ENCODE measurements at regions not wholly inside any gene's neighbourhood (a gene's known extent, or its start where the extent isn't known, plus 50 kb on each side); places are given as distances from the start of the nearest gene placed in this dataset.

DNA sequence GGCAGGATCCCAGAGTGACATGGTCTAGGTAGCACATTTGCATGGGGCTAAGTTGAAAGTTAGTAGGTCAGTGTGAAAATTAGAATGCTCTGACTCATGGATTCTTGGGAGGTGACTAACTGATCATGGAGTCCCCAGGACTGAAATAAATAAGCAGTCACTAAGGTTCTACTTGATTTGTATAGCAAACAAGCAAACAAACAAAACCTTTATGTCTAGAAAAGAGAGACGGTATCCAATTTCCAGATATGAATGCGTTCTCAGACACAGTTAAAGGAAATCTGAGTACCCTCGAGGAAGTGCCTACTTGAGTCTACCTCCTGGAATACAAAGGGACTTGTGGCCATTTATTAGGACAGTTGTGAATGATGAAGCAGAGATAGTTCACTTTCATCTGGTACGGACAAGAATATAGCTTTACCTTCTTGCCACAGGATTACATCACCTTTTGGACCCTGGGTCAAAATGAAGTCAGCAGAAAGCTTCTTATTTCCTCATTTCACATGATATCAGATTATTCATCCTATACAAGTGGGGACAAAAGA is 54.3 kb upstream of the AGPS start:
- peak overlapping the region; percentile 27 for H3K9ac ChIP-seq (ENCODE audit: low read length)
- intact Hi-C loops (cut with micrococcal nuclease), result loop anchor here (10.0 kb wide), 1 partner anchor 683 kb away; no protein-coding TSS in a partner anchor
- CTCF ChIA-PET, result interaction anchor here (1.4 to 3.3 kb wide), 3 partner anchors 77 to 173 kb away, joined by 4 to 27 read pairs (median 6); no protein-coding TSS in a partner anchor
- no peaks in the 10 kb centered on the region for H3K79me2 ChIP-seq (ENCODE audit: insufficient read depth, low read length)
- H2AFZ ChIP-seq (ENCODE audit: low read depth, low read length, poor library complexity, severe bottlenecking), result peak overlapping the region; percentile 34
- H3K27ac ChIP-seq (ENCODE audit: low read depth, low read length), result peak overlapping the region; percentile 46; the same call in 1 of the 2 replicates
- ATAC-seq (peak; percentile 92), DNase-seq (ENCODE audit: low read depth, low spot score) (peak; percentile 85)
- H3K36me3 ChIP-seq (ENCODE audit: control insufficient read depth in 1 of 2, insufficient read depth in 2 of 2, low read length in 2 of 2), result no peaks in the 10 kb centered on the region
- BruUV-seq (replicated peaks), result no TSS peak
- H4K20me1 ChIP-seq (ENCODE audit: insufficient read depth), result no peaks in the 10 kb centered on the region
- H3K27me3 ChIP-seq (ENCODE audit: insufficient read depth, low read length), result no peaks in the 10 kb centered on the region
- H3K9me3 ChIP-seq (ENCODE audit: control insufficient read depth in 1 of 2, insufficient read depth in 1 of 2, low read depth in 1 of 2, low read length in 2 of 2), result no peaks in the 10 kb centered on the region
- POLR2A ChIA-PET, result interaction anchor here (1.0 to 1.2 kb wide), 2 partner anchors 74 to 174 kb away, joined by 3 to 4 read pairs; partner anchors contain the start of gene NFE2L2
- H3K4me2 ChIP-seq (ENCODE audit: low read length), result peak overlapping the region; percentile 53
- peak overlapping the region in 1 of 2 experiments; percentile 7; a peak in 1 of 4 replicates for H3K4me3 ChIP-seq (replicated peaks in 1 of 2; ENCODE audit: low read depth in 1 of 2, low read length in 2 of 2)
- RAD21 ChIA-PET (ENCODE audit: low non-redundant PET in 1 of 2, low total read pairs in 2 of 2, uncharacterized antibody in 2 of 2, unreplicated experiment in 2 of 2), result no interaction called here
- no peaks in the 10 kb centered on the region for H3K9me2 ChIP-seq (ENCODE audit: insufficient read depth)
- H3K4me1 ChIP-seq (ENCODE audit: control insufficient read depth in 1 of 2, insufficient read depth in 2 of 2, low read length in 2 of 2), result peaks cover 13 to 21% of the 10 kb centered on the region in 2 experiments
- TF ChIP-seq, protein P1, sequence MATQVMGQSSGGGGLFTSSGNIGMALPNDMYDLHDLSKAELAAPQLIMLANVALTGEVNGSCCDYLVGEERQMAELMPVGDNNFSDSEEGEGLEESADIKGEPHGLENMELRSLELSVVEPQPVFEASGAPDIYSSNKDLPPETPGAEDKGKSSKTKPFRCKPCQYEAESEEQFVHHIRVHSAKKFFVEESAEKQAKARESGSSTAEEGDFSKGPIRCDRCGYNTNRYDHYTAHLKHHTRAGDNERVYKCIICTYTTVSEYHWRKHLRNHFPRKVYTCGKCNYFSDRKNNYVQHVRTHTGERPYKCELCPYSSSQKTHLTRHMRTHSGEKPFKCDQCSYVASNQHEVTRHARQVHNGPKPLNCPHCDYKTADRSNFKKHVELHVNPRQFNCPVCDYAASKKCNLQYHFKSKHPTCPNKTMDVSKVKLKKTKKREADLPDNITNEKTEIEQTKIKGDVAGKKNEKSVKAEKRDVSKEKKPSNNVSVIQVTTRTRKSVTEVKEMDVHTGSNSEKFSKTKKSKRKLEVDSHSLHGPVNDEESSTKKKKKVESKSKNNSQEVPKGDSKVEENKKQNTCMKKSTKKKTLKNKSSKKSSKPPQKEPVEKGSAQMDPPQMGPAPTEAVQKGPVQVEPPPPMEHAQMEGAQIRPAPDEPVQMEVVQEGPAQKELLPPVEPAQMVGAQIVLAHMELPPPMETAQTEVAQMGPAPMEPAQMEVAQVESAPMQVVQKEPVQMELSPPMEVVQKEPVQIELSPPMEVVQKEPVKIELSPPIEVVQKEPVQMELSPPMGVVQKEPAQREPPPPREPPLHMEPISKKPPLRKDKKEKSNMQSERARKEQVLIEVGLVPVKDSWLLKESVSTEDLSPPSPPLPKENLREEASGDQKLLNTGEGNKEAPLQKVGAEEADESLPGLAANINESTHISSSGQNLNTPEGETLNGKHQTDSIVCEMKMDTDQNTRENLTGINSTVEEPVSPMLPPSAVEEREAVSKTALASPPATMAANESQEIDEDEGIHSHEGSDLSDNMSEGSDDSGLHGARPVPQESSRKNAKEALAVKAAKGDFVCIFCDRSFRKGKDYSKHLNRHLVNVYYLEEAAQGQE (IDR thresholded peaks at IDR 0.05; ENCODE audit: low read depth), result no peak
- TF ChIP-seq JUND (IDR thresholded peaks at IDR 0.05), result peak; percentile 76
- no peak for TF ChIP-seq SRF (IDR thresholded peaks at IDR 0.05; ENCODE audit: low read depth)
- TF ChIP-seq ELF1 (IDR thresholded peaks at IDR 0.05; ENCODE audit: borderline replicate concordance, low read depth), result no peak
- TF ChIP-seq POLR2A (IDR thresholded peaks at IDR 0.05; ENCODE audit: borderline replicate concordance, extremely low read depth, insufficient read depth, insufficient read length), result no peak
- TF ChIP-seq RAD21 (IDR thresholded peaks at IDR 0.05; ENCODE audit: low read depth), result no peak
- TF ChIP-seq ATF3 (IDR thresholded peaks at IDR 0.05), result no peak
- TF ChIP-seq TCF7L2 (IDR thresholded peaks at IDR 0.05; ENCODE audit: borderline replicate concordance, extremely low read depth, insufficient read depth, insufficient read length), result no peak
- TF ChIP-seq, protein P2, sequence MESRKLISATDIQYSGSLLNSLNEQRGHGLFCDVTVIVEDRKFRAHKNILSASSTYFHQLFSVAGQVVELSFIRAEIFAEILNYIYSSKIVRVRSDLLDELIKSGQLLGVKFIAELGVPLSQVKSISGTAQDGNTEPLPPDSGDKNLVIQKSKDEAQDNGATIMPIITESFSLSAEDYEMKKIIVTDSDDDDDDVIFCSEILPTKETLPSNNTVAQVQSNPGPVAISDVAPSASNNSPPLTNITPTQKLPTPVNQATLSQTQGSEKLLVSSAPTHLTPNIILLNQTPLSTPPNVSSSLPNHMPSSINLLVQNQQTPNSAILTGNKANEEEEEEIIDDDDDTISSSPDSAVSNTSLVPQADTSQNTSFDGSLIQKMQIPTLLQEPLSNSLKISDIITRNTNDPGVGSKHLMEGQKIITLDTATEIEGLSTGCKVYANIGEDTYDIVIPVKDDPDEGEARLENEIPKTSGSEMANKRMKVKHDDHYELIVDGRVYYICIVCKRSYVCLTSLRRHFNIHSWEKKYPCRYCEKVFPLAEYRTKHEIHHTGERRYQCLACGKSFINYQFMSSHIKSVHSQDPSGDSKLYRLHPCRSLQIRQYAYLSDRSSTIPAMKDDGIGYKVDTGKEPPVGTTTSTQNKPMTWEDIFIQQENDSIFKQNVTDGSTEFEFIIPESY (IDR thresholded peaks at IDR 0.05; ENCODE audit: extremely low read depth, insufficient replicate concordance, low read length), result no peak
- no peak for TF ChIP-seq ZNF274 (IDR thresholded peaks at IDR 0.05; ENCODE audit: low read depth, low read length)
- TF ChIP-seq SP1 (IDR thresholded peaks at IDR 0.05; ENCODE audit: low read depth), result peak; percentile 61
- TF ChIP-seq FOSL1 (IDR thresholded peaks at IDR 0.05; ENCODE audit: low read depth), result peak; percentile 92
- TF ChIP-seq EZH2 (IDR thresholded peaks at IDR 0.05), result no peak
- TF ChIP-seq, protein P3, sequence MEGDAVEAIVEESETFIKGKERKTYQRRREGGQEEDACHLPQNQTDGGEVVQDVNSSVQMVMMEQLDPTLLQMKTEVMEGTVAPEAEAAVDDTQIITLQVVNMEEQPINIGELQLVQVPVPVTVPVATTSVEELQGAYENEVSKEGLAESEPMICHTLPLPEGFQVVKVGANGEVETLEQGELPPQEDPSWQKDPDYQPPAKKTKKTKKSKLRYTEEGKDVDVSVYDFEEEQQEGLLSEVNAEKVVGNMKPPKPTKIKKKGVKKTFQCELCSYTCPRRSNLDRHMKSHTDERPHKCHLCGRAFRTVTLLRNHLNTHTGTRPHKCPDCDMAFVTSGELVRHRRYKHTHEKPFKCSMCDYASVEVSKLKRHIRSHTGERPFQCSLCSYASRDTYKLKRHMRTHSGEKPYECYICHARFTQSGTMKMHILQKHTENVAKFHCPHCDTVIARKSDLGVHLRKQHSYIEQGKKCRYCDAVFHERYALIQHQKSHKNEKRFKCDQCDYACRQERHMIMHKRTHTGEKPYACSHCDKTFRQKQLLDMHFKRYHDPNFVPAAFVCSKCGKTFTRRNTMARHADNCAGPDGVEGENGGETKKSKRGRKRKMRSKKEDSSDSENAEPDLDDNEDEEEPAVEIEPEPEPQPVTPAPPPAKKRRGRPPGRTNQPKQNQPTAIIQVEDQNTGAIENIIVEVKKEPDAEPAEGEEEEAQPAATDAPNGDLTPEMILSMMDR (IDR thresholded peaks at IDR 0.05 in 2 of 3, conservative IDR thresholded peaks at IDR 0.05 in 1 of 3; ENCODE audit: borderline replicate concordance in 1 of 3, insufficient read depth in 1 of 3, low read depth in 2 of 3, low read length in 2 of 3), result no peak
- TF ChIP-seq SIN3A (IDR thresholded peaks at IDR 0.05; ENCODE audit: low read depth), result no peak
- TF ChIP-seq, protein P4, sequence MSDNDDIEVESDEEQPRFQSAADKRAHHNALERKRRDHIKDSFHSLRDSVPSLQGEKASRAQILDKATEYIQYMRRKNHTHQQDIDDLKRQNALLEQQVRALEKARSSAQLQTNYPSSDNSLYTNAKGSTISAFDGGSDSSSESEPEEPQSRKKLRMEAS (IDR thresholded peaks at IDR 0.05), result 0 out of 2 replicates have a peak, but pooled peaks have one; percentile 6
- no peak for TF ChIP-seq POLR2AphosphoS5 (IDR thresholded peaks at IDR 0.05; ENCODE audit: low read depth, low read length)
- TF ChIP-seq YY1 (IDR thresholded peaks at IDR 0.05; ENCODE audit: extremely low read depth, insufficient replicate concordance, low read depth, low read length), result no peak
- TF ChIP-seq CEBPB (IDR thresholded peaks at IDR 0.05; ENCODE audit: low read depth), result peak; percentile 84
- TF ChIP-seq ZFX (IDR thresholded peaks at IDR 0.05), result no peak

All from HCT116 (cell line).